ENCODE measurements at regions not wholly inside any gene's neighbourhood (a gene's known extent, or its start where the extent isn't known, plus 50 kb on each side); places are given as distances from the start of the nearest gene placed in this dataset.

GRCh38 chr13:50244355-50244712 lies 229.1 kb downstream of the KCNRG start:
- Mint-ChIP-seq H3K9me3 (no peaks in the 10 kb centered on the region), H3K27ac (no peak overlapping the region), H3K4me1 (peaks cover 11 to 31% of the 10 kb centered on the region in 2 donors), H3K27me3 (ENCODE audit: low read depth in 2 of 2) (peaks cover 0 to 7% of the 10 kb centered on the region in 2 donors), H3K36me3 (no peaks in the 10 kb centered on the region), H3K4me3 (no peak overlapping the region)
- H3K27me3 ChIP-seq (ENCODE audit: control insufficient read depth, insufficient read depth, low read length): no peaks in the 10 kb centered on the region
- intact Hi-C loops (cut with micrococcal nuclease): no loop called here
- 73% methylated on average over 6 of the region's 6 CpGs for WGBS (ENCODE audit: insufficient coverage)
- no peaks in the 10 kb centered on the region for H3K9me3 ChIP-seq (ENCODE audit: control insufficient read depth, insufficient read depth, low read length)
- DNase-seq: no peak
- no peak overlapping the region for H3K27ac ChIP-seq (ENCODE audit: low read length)
- ATAC-seq: no peak
- no peaks in the 10 kb centered on the region for H3K36me3 ChIP-seq (ENCODE audit: control insufficient read depth, insufficient read depth, low read length)
- no peak for TF ChIP-seq CTCF (IDR thresholded peaks at IDR 0.05)
- H3K4me1 ChIP-seq (ENCODE audit: control insufficient read depth, insufficient read depth, low read length): peaks cover 19% of the 10 kb centered on the region
- no peak overlapping the region for H3K4me3 ChIP-seq (ENCODE audit: low read length)

GRCh38 chr13:50244713-50245574 lies 229.7 kb downstream of the KCNRG start:
- H3K27ac Mint-ChIP-seq: no peak overlapping the region

GRCh38 chr13:50247223-50247622 lies 232.0 kb downstream of the KCNRG start:
- Histone ChIP-seq H3K4me3 (ENCODE audit: low read length) (no peak overlapping the region), H3K4me1 (ENCODE audit: control insufficient read depth, insufficient read depth, low read length) (peaks cover 21% of the 10 kb centered on the region), H3K36me3 (ENCODE audit: control insufficient read depth, insufficient read depth, low read length) (no peaks in the 10 kb centered on the region), H3K27me3 (ENCODE audit: control insufficient read depth, insufficient read depth, low read length) (no peaks in the 10 kb centered on the region), H3K27ac (ENCODE audit: low read length) (no peak overlapping the region), H3K9me3 (ENCODE audit: control insufficient read depth, insufficient read depth, low read length) (no peaks in the 10 kb centered on the region)
- no peak overlapping the region for H3K4me3 Mint-ChIP-seq
- WGBS (ENCODE audit: insufficient coverage): no CpG with 5 or more reads among the region's 1 CpG
- no peaks in the 10 kb centered on the region for H3K9me3 Mint-ChIP-seq
- DNase-seq: no peak
- ATAC-seq: no peak
- intact Hi-C loops (cut with micrococcal nuclease): no loop called here
- H3K4me1 Mint-ChIP-seq: peaks cover 15 to 33% of the 10 kb centered on the region in 2 donors
- no peak for TF ChIP-seq CTCF (IDR thresholded peaks at IDR 0.05)
- no peak overlapping the region for H3K27ac Mint-ChIP-seq
- peaks cover 4 to 6% of the 10 kb centered on the region in 2 donors for H3K27me3 Mint-ChIP-seq (ENCODE audit: low read depth in 2 of 2)
- no peaks in the 10 kb centered on the region for H3K36me3 Mint-ChIP-seq

More at GRCh38 chr13:50244713-50245574, 229.7 kb downstream of the KCNRG start:
- H3K27ac ChIP-seq (ENCODE audit: low read length): no peak overlapping the region
- H3K4me1 ChIP-seq (ENCODE audit: control insufficient read depth, insufficient read depth, low read length): peaks cover 21% of the 10 kb centered on the region
- H3K4me1 Mint-ChIP-seq: peaks cover 15 to 33% of the 10 kb centered on the region in 2 donors
- no peak overlapping the region for H3K4me3 Mint-ChIP-seq
- intact Hi-C loops (cut with micrococcal nuclease): no loop called here
- no peaks in the 10 kb centered on the region for H3K27me3 ChIP-seq (ENCODE audit: control insufficient read depth, insufficient read depth, low read length)
- TF ChIP-seq CTCF (IDR thresholded peaks at IDR 0.05): no peak
- H3K36me3 ChIP-seq (ENCODE audit: control insufficient read depth, insufficient read depth, low read length): no peaks in the 10 kb centered on the region
- H3K36me3 Mint-ChIP-seq: no peaks in the 10 kb centered on the region
- peaks cover 0 to 7% of the 10 kb centered on the region in 2 donors for H3K27me3 Mint-ChIP-seq (ENCODE audit: low read depth in 2 of 2)
- DNase-seq (peak in 1 of 2 donors; percentile 25), ATAC-seq (peak in 2 of 3 donors; percentile 36 to 60)
- WGBS (ENCODE audit: insufficient coverage): 75% methylated on average over 7 of the region's 7 CpGs
- no peaks in the 10 kb centered on the region for H3K9me3 ChIP-seq (ENCODE audit: control insufficient read depth, insufficient read depth, low read length)
- no peak overlapping the region for H3K4me3 ChIP-seq (ENCODE audit: low read length)
- H3K9me3 Mint-ChIP-seq: no peaks in the 10 kb centered on the region
